Aorta (tissue), 5 donors: ENCODE measurements at regions not wholly inside any gene's neighbourhood (a gene's known extent, or its start where the extent isn't known, plus 50 kb on each side); places are given as distances from the start of the nearest gene placed in this dataset.

ENCODE experiments used
- ATAC-seq: fragments of 200-7000 bp; cut with Tn5 transposase; one replicate; pipeline ENCODE4 v1.9.1; 2022; ENCODE audit warnings: moderate library complexity; ENCODE audit not compliant: low FRiP score
- DNase-seq, 2 donors: peaks; one replicate each; pipeline ENCODE4 v3.0.0-alpha.2; 2020
- H3K27ac ChIP-seq, 2 donors: one replicate each; pipeline ENCODE4 v1.5.1; 2013; ENCODE audit warnings: low read length in 2 of 2, mild to moderate bottlenecking in 2 of 2, moderate library complexity in 2 of 2, control low read depth in 1 of 2, inconsistent platforms in 1 of 2, low read depth in 1 of 2
- H3K27me3 ChIP-seq, 2 donors: one replicate each; pipeline ENCODE4 v1.6.1; 2013; ENCODE audit warnings: control low read depth in 1 of 2, low read length in 1 of 2, mild to moderate bottlenecking in 1 of 2, moderate library complexity in 1 of 2; ENCODE audit not compliant: insufficient read depth in 2 of 2, control insufficient read depth in 1 of 2
- H3K36me3 ChIP-seq, 2 donors: one replicate each; pipeline ENCODE4 v1.6.1; 2013; ENCODE audit warnings: control low read depth in 1 of 2, low read length in 1 of 2, mild to moderate bottlenecking in 1 of 2; ENCODE audit not compliant: insufficient read depth in 2 of 2, control insufficient read depth in 1 of 2
- H3K4me1 ChIP-seq, 2 donors: one replicate each; pipeline ENCODE4 v1.6.1; 2013; ENCODE audit warnings: low read length in 2 of 2, control low read depth in 1 of 2, mild to moderate bottlenecking in 1 of 2, moderate library complexity in 1 of 2; ENCODE audit not compliant: insufficient read depth in 2 of 2, control insufficient read depth in 1 of 2
- H3K4me3 ChIP-seq, 2 donors: one replicate each; pipeline ENCODE4 v1.5.1; 2013; ENCODE audit warnings: low read length in 2 of 2, control low read depth in 1 of 2, mild to moderate bottlenecking in 1 of 2
- H3K9me3 ChIP-seq: one replicate; pipeline ENCODE4 v1.6.1; 2013; ENCODE audit warnings: mild to moderate bottlenecking, low read length; ENCODE audit not compliant: control insufficient read depth
- WGBS, 2 donors: extraction: QIAGEN DNeasy Blood & Tissue Kit; methylation state at CpG; one replicate each; pipeline ENCODE4 v1.1.7; 2013; 5-methylcytosine and 5-hydroxymethylcytosine counted together
- intact Hi-C, 2 donors: fragments of 100-400 bp; cut with DNase I; formaldehyde crosslinking; loops; one replicate each; pipeline versions ENCODE4 v1.14.2 to v1.15.0; 2022
- donor health status: healthy with polysubstance abuse.
- donor health status: Bipolar disorder and iron deficiency.
- donor health status: DM: no; HTN: no; CAD: no.
- donor health status: DM: no; HTN: no; CAD: no.
- donor health status: DM: yes; HTN: yes; CAD: no.

GRCh38 chr2:11016735-11017388 lies 105.1 kb downstream of the KCNF1 start:
- intact Hi-C loops = no loop called here
- no peaks in the 10 kb centered on the region for H3K4me1 ChIP-seq
- peaks cover 3% of the 10 kb centered on the region for H3K9me3 ChIP-seq
- H3K27me3 ChIP-seq = no peaks in the 10 kb centered on the region
- DNase-seq = no peak
- no peaks in the 10 kb centered on the region for H3K36me3 ChIP-seq
- WGBS, 2 donors = 30 to 37% methylated on average over 7 of the region's 7 CpGs
- no peak overlapping the region for H3K4me3 ChIP-seq
- no peak overlapping the region for H3K27ac ChIP-seq
- no peak for ATAC-seq

GRCh38 chr2:11017921-11018320 lies 106.2 kb downstream of the KCNF1 start:
- Histone ChIP-seq H3K27ac (no peak overlapping the region), H3K36me3 (no peaks in the 10 kb centered on the region), H3K4me1 (no peaks in the 10 kb centered on the region), H3K9me3 (peaks cover 2% of the 10 kb centered on the region), H3K4me3 (no peak overlapping the region), H3K27me3 (no peaks in the 10 kb centered on the region)
- WGBS, 2 donors = 84 to 89% methylated on average over 8 of the region's 8 CpGs
- DNase-seq (no peak), ATAC-seq (no peak)
- intact Hi-C loops = no loop called here

GRCh38 chr2:11018651-11019185 lies 107.0 kb downstream of the KCNF1 start:
- Histone ChIP-seq H3K27ac (no peak overlapping the region), H3K4me1 (no peaks in the 10 kb centered on the region), H3K9me3 (peaks cover 2% of the 10 kb centered on the region), H3K4me3 (no peak overlapping the region), H3K36me3 (no peaks in the 10 kb centered on the region), H3K27me3 (no peaks in the 10 kb centered on the region)
- DNase-seq (no peak), ATAC-seq (no peak)
- WGBS, 2 donors = 42 to 45% methylated on average over 3 of the region's 3 CpGs
- intact Hi-C loops = no loop called here

- Histone ChIP-seq H3K9me3 (peaks cover 2% of the 10 kb centered on the region), H3K36me3 (no peaks in the 10 kb centered on the region), H3K4me1 (no peaks in the 10 kb centered on the region), H3K4me3 (no peak overlapping the region), H3K27me3 (no peaks in the 10 kb centered on the region), H3K27ac (no peak overlapping the region)
- intact Hi-C loops = no loop called here
- DNase-seq (no peak), ATAC-seq (no peak)
- 68 to 72% methylated on average over 2 of the region's 2 CpGs for WGBS, 2 donors
These were observed 107.9 kb downstream of the KCNF1 start for GRCh38 chr2:11019614-11020013.

GRCh38 chr2:11022064-11022463 lies 110.3 kb downstream of the KCNF1 start:
- H3K9me3 ChIP-seq = peaks cover 2% of the 10 kb centered on the region
- H3K27me3 ChIP-seq = no peaks in the 10 kb centered on the region
- intact Hi-C loops = no loop called here
- ATAC-seq = no peak
- no peak for DNase-seq
- H3K36me3 ChIP-seq = no peaks in the 10 kb centered on the region
- no peaks in the 10 kb centered on the region for H3K4me1 ChIP-seq
- H3K4me3 ChIP-seq = no peak overlapping the region
- WGBS, 2 donors = 86% methylated on average over 6 of the region's 6 CpGs
- no peak overlapping the region for H3K27ac ChIP-seq

GRCh38 chr2:11022591-11023273 lies 111.0 kb downstream of the KCNF1 start:
- DNase-seq (no peak), ATAC-seq (no peak)
- Histone ChIP-seq H3K9me3 (peaks cover 2% of the 10 kb centered on the region), H3K27me3 (no peaks in the 10 kb centered on the region), H3K27ac (no peak overlapping the region), H3K4me3 (no peak overlapping the region), H3K4me1 (no peaks in the 10 kb centered on the region), H3K36me3 (no peaks in the 10 kb centered on the region)
- 75 to 77% methylated on average over 12 of the region's 12 CpGs for WGBS, 2 donors
- intact Hi-C loops = no loop called here

- no peak overlapping the region for H3K27ac ChIP-seq
- H3K9me3 ChIP-seq = peaks cover 2% of the 10 kb centered on the region
- H3K36me3 ChIP-seq = no peaks in the 10 kb centered on the region
- DNase-seq (no peak), ATAC-seq (no peak)
- H3K4me3 ChIP-seq = no peak overlapping the region
- H3K27me3 ChIP-seq = no peaks in the 10 kb centered on the region
- 83 to 84% methylated on average over 29 of the region's 29 CpGs for WGBS, 2 donors
- intact Hi-C loops = no loop called here
- H3K4me1 ChIP-seq = no peaks in the 10 kb centered on the region
These were observed 111.9 kb downstream of the KCNF1 start for GRCh38 chr2:11023326-11024258.

GRCh38 chr2:11024259-11024645 lies 112.5 kb downstream of the KCNF1 start:
- ATAC-seq (no peak), DNase-seq (no peak)
- H3K4me3 ChIP-seq = no peak overlapping the region
- peaks cover 2% of the 10 kb centered on the region for H3K9me3 ChIP-seq
- no peaks in the 10 kb centered on the region for H3K4me1 ChIP-seq
- no peaks in the 10 kb centered on the region for H3K27me3 ChIP-seq
- no peaks in the 10 kb centered on the region for H3K36me3 ChIP-seq
- H3K27ac ChIP-seq = no peak overlapping the region
- 24 to 30% methylated on average over 14 of the region's 14 CpGs for WGBS, 2 donors
- intact Hi-C loops = no loop called here
